ENCODE measurements at regions not wholly inside any gene's neighbourhood (a gene's known extent, or its start where the extent isn't known, plus 50 kb on each side); places are given as distances from the start of the nearest gene placed in this dataset.

GRCh38 chr18:25675123-25675850, 323.3 kb upstream of the ZNF521 start:
- Histone ChIP-seq H3K4me2 (ENCODE audit: low read depth, low read length, poor library complexity, severe bottlenecking) (no peak overlapping the region), H3K36me3 (ENCODE audit: insufficient read depth, low read length) (no peaks in the 10 kb centered on the region), H3F3A (ENCODE audit: low read depth) (no peaks in the 10 kb centered on the region), H3K9ac (ENCODE audit: low read depth, low read length, poor library complexity, severe bottlenecking) (no peak overlapping the region), H3K4me1 (ENCODE audit: insufficient read depth, low read length, poor library complexity, severe bottlenecking) (no peaks in the 10 kb centered on the region), H4K20me1 (ENCODE audit: insufficient read depth, low read length, poor library complexity, severe bottlenecking) (no peaks in the 10 kb centered on the region), H2AFZ (ENCODE audit: low read length) (peak overlapping the region; percentile 76), H3K9me2 (replicated peaks; ENCODE audit: low read depth, low read length) (no peaks in the 10 kb centered on the region), H3K4me3 (ENCODE audit: low read length, poor library complexity, severe bottlenecking) (no peak overlapping the region), H3K79me2 (ENCODE audit: insufficient read depth, low read length) (no peaks in the 10 kb centered on the region), H3K27me3 (ENCODE audit: insufficient read depth, low read length, poor library complexity, severe bottlenecking) (no peaks in the 10 kb centered on the region), H3K9me3 (ENCODE audit: insufficient read depth, low read depth, low read length) (no peaks in the 10 kb centered on the region)
- no peak for TF ChIP-seq CTCF (conservative IDR thresholded peaks at IDR 0.05; ENCODE audit: low read length)
- TF ChIP-seq EZH2phosphoT487 (IDR thresholded peaks at IDR 0.05; ENCODE audit: borderline replicate concordance), result no peak

- Histone ChIP-seq H3K9me3 (ENCODE audit: insufficient read depth, low read depth, low read length) (no peaks in the 10 kb centered on the region), H3K79me2 (ENCODE audit: insufficient read depth, low read length) (no peaks in the 10 kb centered on the region), H3K4me3 (ENCODE audit: low read length, poor library complexity, severe bottlenecking) (no peak overlapping the region), H4K20me1 (ENCODE audit: insufficient read depth, low read length, poor library complexity, severe bottlenecking) (no peaks in the 10 kb centered on the region), H3K9me2 (replicated peaks; ENCODE audit: low read depth, low read length) (no peaks in the 10 kb centered on the region), H3K4me2 (ENCODE audit: low read depth, low read length, poor library complexity, severe bottlenecking) (no peak overlapping the region), H3K4me1 (ENCODE audit: insufficient read depth, low read length, poor library complexity, severe bottlenecking) (no peaks in the 10 kb centered on the region), H2AFZ (ENCODE audit: low read length) (no peak overlapping the region), H3K27me3 (ENCODE audit: insufficient read depth, low read length, poor library complexity, severe bottlenecking) (no peaks in the 10 kb centered on the region), H3K9ac (ENCODE audit: low read depth, low read length, poor library complexity, severe bottlenecking) (no peak overlapping the region), H3K36me3 (ENCODE audit: insufficient read depth, low read length) (no peaks in the 10 kb centered on the region), H3F3A (ENCODE audit: low read depth) (no peaks in the 10 kb centered on the region)
- TF ChIP-seq CTCF (conservative IDR thresholded peaks at IDR 0.05; ENCODE audit: low read length) (no peak), EZH2phosphoT487 (IDR thresholded peaks at IDR 0.05; ENCODE audit: borderline replicate concordance) (no peak)
Measured at GRCh38 chr18:25674183-25674582, 322.2 kb upstream of the ZNF521 start.

GRCh38 chr18:25672490-25672889, 320.5 kb upstream of the ZNF521 start:
- H3K36me3 ChIP-seq (ENCODE audit: insufficient read depth, low read length), result no peaks in the 10 kb centered on the region
- H3K27me3 ChIP-seq (ENCODE audit: insufficient read depth, low read length, poor library complexity, severe bottlenecking), result no peaks in the 10 kb centered on the region
- H3K9me2 ChIP-seq (replicated peaks; ENCODE audit: low read depth, low read length), result no peaks in the 10 kb centered on the region
- H3K4me3 ChIP-seq (ENCODE audit: low read length, poor library complexity, severe bottlenecking), result no peak overlapping the region
- no peaks in the 10 kb centered on the region for H3K4me1 ChIP-seq (ENCODE audit: insufficient read depth, low read length, poor library complexity, severe bottlenecking)
- H3K4me2 ChIP-seq (ENCODE audit: low read depth, low read length, poor library complexity, severe bottlenecking), result no peak overlapping the region
- TF ChIP-seq CTCF (conservative IDR thresholded peaks at IDR 0.05; ENCODE audit: low read length), result peak; percentile 57
- TF ChIP-seq EZH2phosphoT487 (IDR thresholded peaks at IDR 0.05; ENCODE audit: borderline replicate concordance), result no peak
- H3F3A ChIP-seq (ENCODE audit: low read depth), result no peaks in the 10 kb centered on the region
- H3K9ac ChIP-seq (ENCODE audit: low read depth, low read length, poor library complexity, severe bottlenecking), result no peak overlapping the region
- H3K9me3 ChIP-seq (ENCODE audit: insufficient read depth, low read depth, low read length), result no peaks in the 10 kb centered on the region
- H2AFZ ChIP-seq (ENCODE audit: low read length), result no peak overlapping the region
- no peaks in the 10 kb centered on the region for H3K79me2 ChIP-seq (ENCODE audit: insufficient read depth, low read length)
- no peaks in the 10 kb centered on the region for H4K20me1 ChIP-seq (ENCODE audit: insufficient read depth, low read length, poor library complexity, severe bottlenecking)

Measured in Loucy (cell line).